K562 (cell line): ENCODE measurements at regions not wholly inside any gene's neighbourhood (a gene's known extent, or its start where the extent isn't known, plus 50 kb on each side); places are given as distances from the start of the nearest gene placed in this dataset.

Experiments used
- EWSR1 ChIP-seq: fragments of 450-650 bp; IDR thresholded peaks from 2 replicates; pipeline ENCODE4 v1.6.1; 2018; ENCODE audit warnings: borderline replicate concordance, mild to moderate bottlenecking, low read depth, moderate library complexity; ENCODE audit not compliant: partially characterized antibody
- FOXP1 ChIP-seq: sonication (generic); formaldehyde crosslinking; IDR thresholded peaks from 2 replicates; pipeline ENCODE4 v1.8.0; 2022; ENCODE audit warnings: mild to moderate bottlenecking, missing genetic modification reagents
- GATAD2A ChIP-seq: fragments of 450-650 bp; IDR thresholded peaks from 2 replicates; pipeline ENCODE4 v1.6.1; 2017
- KLF6 ChIP-seq: fragments of 250-450 bp; sonication (Bioruptor Pico); IDR thresholded peaks from 2 replicates; pipeline ENCODE4 v1.4.0; 2020; ENCODE audit warnings: mild to moderate bottlenecking, moderate library complexity, borderline replicate concordance
- NR2C1 ChIP-seq, 2 experiments: fragments of 450-650 bp; IDR thresholded peaks; 2 replicates each; pipeline ENCODE4 v1.6.1; 2017; ENCODE audit warnings: mild to moderate bottlenecking in 2 of 2, antibody characterized with exemption in 1 of 2, inconsistent platforms in 1 of 2, missing compliant biosample characterization in 1 of 2, missing genetic modification characterization in 1 of 2
- POLR2AphosphoS2 ChIP-seq: IDR thresholded peaks from 2 replicates; pipeline ENCODE4 v1.6.1; 2012; ENCODE audit warnings: low read length, improper control_type of control experiment
- TARDBP ChIP-seq: fragments of 450-650 bp; IDR thresholded peaks from 2 replicates; pipeline ENCODE4 v1.6.1; 2016
- XRCC4 ChIP-seq: IDR thresholded peaks from one replicate; pipeline ENCODE4 v1.6.1; 2011; ENCODE audit not compliant: insufficient read depth, insufficient read length; ENCODE audit errors: extremely low read depth
- YY1 ChIP-seq, 3 experiments: IDR thresholded peaks; 2 replicates each; pipeline ENCODE4 v1.6.1; 2011; ENCODE audit warnings: low read length in 2 of 3, mild to moderate bottlenecking in 2 of 3, moderate library complexity in 2 of 3, borderline replicate concordance in 1 of 3, control low read depth in 1 of 3, low read depth in 1 of 3; ENCODE audit not compliant: insufficient read depth in 3 of 3, insufficient replicate concordance in 2 of 3, control insufficient read depth in 1 of 3, insufficient read length in 1 of 3; ENCODE audit errors: extremely low read depth in 1 of 3
- ZZZ3 ChIP-seq: fragments of 450-650 bp; IDR thresholded peaks from 2 replicates; pipeline ENCODE4 v1.6.1; 2016; ENCODE audit warnings: antibody characterized with exemption, mild to moderate bottlenecking, moderate library complexity
- TF ChIP-seq, protein P1 (sequence below), 3 experiments: IDR thresholded peaks in 2 of 3; conservative IDR thresholded peaks in 1 of 3; 2 replicates each; pipeline ENCODE4 v1.5.1; 2011 to 2012; ENCODE audit warnings: low read length in 3 of 3, mild to moderate bottlenecking in 3 of 3, control low read depth in 2 of 3, improper control_type of control experiment in 1 of 3, inconsistent platforms in 1 of 3, low read depth in 1 of 3, mixed read lengths in 1 of 3, moderate library complexity in 1 of 3; ENCODE audit not compliant: insufficient read depth in 2 of 3

DNA sequence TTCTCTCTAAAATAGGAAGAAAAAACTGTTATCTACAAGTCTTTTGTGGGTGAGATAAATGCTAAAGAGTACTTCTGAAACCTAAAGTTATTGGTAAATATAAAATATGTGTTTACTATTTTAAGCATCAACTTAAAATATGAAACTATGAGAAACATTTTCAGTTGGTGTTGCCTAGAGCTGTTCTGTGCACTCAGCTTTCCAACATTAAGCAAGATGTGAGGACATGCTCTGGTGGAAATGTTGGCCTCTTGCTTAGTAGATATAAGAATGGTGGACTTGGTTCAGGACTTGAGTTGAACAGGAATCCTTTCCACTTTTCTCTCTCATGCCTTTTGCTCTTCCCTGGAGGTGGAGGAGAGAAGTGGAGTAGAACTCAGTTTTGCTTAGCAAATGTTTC lies 164.1 kb upstream of the PELI2 start:
- no peak for TF ChIP-seq TARDBP
- no peak for TF ChIP-seq NR2C1 (IDR thresholded peaks at IDR 0.05)
- no peak for TF ChIP-seq NR2C1 (tag; IDR thresholded peaks at IDR 0.05)
- TF ChIP-seq, protein P1, sequence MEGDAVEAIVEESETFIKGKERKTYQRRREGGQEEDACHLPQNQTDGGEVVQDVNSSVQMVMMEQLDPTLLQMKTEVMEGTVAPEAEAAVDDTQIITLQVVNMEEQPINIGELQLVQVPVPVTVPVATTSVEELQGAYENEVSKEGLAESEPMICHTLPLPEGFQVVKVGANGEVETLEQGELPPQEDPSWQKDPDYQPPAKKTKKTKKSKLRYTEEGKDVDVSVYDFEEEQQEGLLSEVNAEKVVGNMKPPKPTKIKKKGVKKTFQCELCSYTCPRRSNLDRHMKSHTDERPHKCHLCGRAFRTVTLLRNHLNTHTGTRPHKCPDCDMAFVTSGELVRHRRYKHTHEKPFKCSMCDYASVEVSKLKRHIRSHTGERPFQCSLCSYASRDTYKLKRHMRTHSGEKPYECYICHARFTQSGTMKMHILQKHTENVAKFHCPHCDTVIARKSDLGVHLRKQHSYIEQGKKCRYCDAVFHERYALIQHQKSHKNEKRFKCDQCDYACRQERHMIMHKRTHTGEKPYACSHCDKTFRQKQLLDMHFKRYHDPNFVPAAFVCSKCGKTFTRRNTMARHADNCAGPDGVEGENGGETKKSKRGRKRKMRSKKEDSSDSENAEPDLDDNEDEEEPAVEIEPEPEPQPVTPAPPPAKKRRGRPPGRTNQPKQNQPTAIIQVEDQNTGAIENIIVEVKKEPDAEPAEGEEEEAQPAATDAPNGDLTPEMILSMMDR (IDR thresholded peaks at IDR 0.05 in 2 of 3, conservative IDR thresholded peaks at IDR 0.05 in 1 of 3; ENCODE audit: insufficient read depth in 2 of 3, low read depth in 1 of 3, low read length in 3 of 3) = no peak
- TF ChIP-seq EWSR1 = no peak
- TF ChIP-seq POLR2AphosphoS2 = no peak
- TF ChIP-seq KLF6 (CRISPR knock-in tag) = no peak
- no peak for TF ChIP-seq ZZZ3
- no peak for TF ChIP-seq YY1 (IDR thresholded peaks at IDR 0.05; ENCODE audit: borderline replicate concordance in 1 of 3, control insufficient read depth in 1 of 3, extremely low read depth in 1 of 3, insufficient read depth in 3 of 3, insufficient read length in 1 of 3, insufficient replicate concordance in 2 of 3, low read depth in 1 of 3, low read length in 2 of 3)
- no peak for TF ChIP-seq GATAD2A
- TF ChIP-seq FOXP1 (CRISPR knock-in tag) = no peak
- TF ChIP-seq XRCC4 = no peak
